ENCODE measurements at regions not wholly inside any gene's neighbourhood (a gene's known extent, or its start where the extent isn't known, plus 50 kb on each side); places are given as distances from the start of the nearest gene placed in this dataset.
"Not testable (repeated sequence)": the region's sequence is repeated elsewhere in the genome, so short reads cannot be mapped to it uniquely, and the experiment has no call there.

DNA sequence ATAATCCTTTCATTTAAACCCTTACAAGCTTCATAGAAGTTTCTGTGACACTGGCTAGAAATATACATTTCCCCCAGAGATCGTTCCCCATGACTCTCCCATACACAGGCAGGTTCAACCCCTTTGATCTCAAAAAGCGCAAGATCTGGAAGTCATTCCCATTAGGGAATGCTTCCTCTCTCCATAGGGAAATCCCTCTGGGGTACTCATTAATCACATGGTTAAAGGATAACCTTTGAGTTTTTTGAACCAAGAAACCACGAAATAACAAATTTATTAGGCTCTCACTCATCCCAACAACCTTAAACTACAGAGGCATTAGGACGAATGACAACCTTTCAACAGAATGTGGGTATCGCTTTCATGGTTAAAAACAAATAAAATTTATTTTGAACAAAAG lies 211.9 kb upstream of the PRICKLE2 start:
- BruUV-seq (replicated peaks): no TSS peak
- H3K27me3 Mint-ChIP-seq (ENCODE audit: insufficient read depth, unreplicated experiment): no peaks in the 10 kb centered on the region
- DNase-seq (ENCODE audit: unreplicated experiment): no peak
- ChIA-PET POLR2A (no interaction called here), CTCF (interaction anchor here (1.6 kb wide), 1 partner anchor 10 kb away, joined by 5 read pairs; no protein-coding TSS in a partner anchor)
- H3K36me3 Mint-ChIP-seq (ENCODE audit: insufficient read depth, unreplicated experiment): no peaks in the 10 kb centered on the region
- peaks cover 12% of the 10 kb centered on the region for H3K9me3 Mint-ChIP-seq (ENCODE audit: unreplicated experiment)
- no peak overlapping the region for H3K4me3 Mint-ChIP-seq (ENCODE audit: unreplicated experiment)
- H3K27ac Mint-ChIP-seq (ENCODE audit: low read depth, unreplicated experiment): no peak overlapping the region
- intact Hi-C loops (cut with micrococcal nuclease): no loop called here
- no peaks in the 10 kb centered on the region for H3K4me1 Mint-ChIP-seq (ENCODE audit: insufficient read depth, unreplicated experiment)
- TF ChIP-seq, protein P1, sequence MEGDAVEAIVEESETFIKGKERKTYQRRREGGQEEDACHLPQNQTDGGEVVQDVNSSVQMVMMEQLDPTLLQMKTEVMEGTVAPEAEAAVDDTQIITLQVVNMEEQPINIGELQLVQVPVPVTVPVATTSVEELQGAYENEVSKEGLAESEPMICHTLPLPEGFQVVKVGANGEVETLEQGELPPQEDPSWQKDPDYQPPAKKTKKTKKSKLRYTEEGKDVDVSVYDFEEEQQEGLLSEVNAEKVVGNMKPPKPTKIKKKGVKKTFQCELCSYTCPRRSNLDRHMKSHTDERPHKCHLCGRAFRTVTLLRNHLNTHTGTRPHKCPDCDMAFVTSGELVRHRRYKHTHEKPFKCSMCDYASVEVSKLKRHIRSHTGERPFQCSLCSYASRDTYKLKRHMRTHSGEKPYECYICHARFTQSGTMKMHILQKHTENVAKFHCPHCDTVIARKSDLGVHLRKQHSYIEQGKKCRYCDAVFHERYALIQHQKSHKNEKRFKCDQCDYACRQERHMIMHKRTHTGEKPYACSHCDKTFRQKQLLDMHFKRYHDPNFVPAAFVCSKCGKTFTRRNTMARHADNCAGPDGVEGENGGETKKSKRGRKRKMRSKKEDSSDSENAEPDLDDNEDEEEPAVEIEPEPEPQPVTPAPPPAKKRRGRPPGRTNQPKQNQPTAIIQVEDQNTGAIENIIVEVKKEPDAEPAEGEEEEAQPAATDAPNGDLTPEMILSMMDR (IDR thresholded peaks at IDR 0.05; ENCODE audit: unreplicated experiment): no peak

DNA sequence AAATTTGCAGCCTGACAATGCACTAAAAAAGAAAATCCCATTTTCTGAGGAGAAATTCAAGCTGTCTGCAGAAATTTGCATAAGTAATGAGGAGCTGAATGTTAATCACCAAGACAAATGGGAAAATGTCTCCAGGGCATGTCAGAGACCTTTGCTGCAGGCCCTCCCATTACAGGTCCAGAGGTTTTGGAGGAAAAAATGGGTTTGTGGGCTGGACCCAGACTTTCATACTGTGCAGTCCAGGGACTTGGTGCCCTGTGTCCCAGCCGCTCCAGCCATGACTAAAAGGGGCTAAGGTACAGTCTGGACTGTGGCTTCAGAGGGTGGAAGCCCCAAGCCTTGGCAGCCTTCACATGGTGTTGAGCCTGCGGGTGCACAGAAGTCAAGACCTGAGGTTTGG lies 209.8 kb upstream of the PRICKLE2 start:
- H3K27ac Mint-ChIP-seq (ENCODE audit: low read depth, unreplicated experiment); H3K4me1 Mint-ChIP-seq (ENCODE audit: insufficient read depth, unreplicated experiment); DNase-seq (ENCODE audit: unreplicated experiment); H3K27me3 Mint-ChIP-seq (ENCODE audit: insufficient read depth, unreplicated experiment); CTCF ChIA-PET; H3K36me3 Mint-ChIP-seq (ENCODE audit: insufficient read depth, unreplicated experiment); intact Hi-C loops (cut with micrococcal nuclease); BruUV-seq (replicated peaks); H3K4me3 Mint-ChIP-seq (ENCODE audit: unreplicated experiment): not testable (repeated sequence)
- peaks cover 12% of the 10 kb centered on the region for H3K9me3 Mint-ChIP-seq (ENCODE audit: unreplicated experiment)
- POLR2A ChIA-PET: interaction anchor here (0.6 kb wide), 1 partner anchor 90 kb away, joined by 3 read pairs; no protein-coding TSS in a partner anchor

- BruUV-seq (replicated peaks): no TSS peak
- Mint-ChIP-seq H3K4me1 (ENCODE audit: insufficient read depth, unreplicated experiment) (no peaks in the 10 kb centered on the region), H3K27ac (ENCODE audit: low read depth, unreplicated experiment) (no peak overlapping the region), H3K4me3 (ENCODE audit: unreplicated experiment) (no peak overlapping the region), H3K9me3 (ENCODE audit: unreplicated experiment) (peaks cover 12% of the 10 kb centered on the region), H3K36me3 (ENCODE audit: insufficient read depth, unreplicated experiment) (no peaks in the 10 kb centered on the region), H3K27me3 (ENCODE audit: insufficient read depth, unreplicated experiment) (no peaks in the 10 kb centered on the region)
- CTCF ChIA-PET: no interaction called here
- DNase-seq (ENCODE audit: unreplicated experiment): no peak
- TF ChIP-seq, protein P1 (IDR thresholded peaks at IDR 0.05; ENCODE audit: unreplicated experiment): no peak
- POLR2A ChIA-PET: no interaction called here
- intact Hi-C loops (cut with micrococcal nuclease): no loop called here
Measured at GRCh38 chr3:64432870-64433269, 207.6 kb upstream of the PRICKLE2 start.

DNA sequence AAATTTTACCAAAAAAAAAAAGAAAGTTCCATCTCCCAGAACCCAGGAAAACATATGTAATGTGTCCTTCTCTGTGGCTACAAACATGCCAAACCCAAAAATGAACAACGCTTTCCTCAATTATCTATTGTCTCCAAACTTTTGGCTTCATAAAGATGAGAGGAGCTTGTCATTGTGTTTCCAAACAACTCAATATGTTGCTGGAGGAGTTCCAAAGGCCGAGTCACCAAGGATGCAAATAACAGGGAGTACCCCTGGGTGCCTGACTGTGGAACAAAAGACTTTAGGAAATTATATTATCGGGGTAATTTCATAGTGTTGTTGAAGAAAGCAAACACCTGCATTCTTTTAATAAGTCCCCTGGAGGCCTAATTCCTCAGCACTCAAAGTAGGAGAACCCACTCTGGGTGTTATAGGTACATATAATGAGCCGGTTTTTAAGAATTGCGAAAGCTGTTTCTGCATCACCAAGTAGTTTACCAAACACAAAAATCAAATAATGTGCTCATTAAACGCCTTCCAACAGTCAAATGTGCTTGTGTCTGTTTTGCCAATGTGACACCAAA lies 206.3 kb upstream of the PRICKLE2 start:
- intact Hi-C loops (cut with micrococcal nuclease): no loop called here
- Mint-ChIP-seq H3K9me3 (ENCODE audit: unreplicated experiment) (peaks cover 12% of the 10 kb centered on the region), H3K4me3 (ENCODE audit: unreplicated experiment) (no peak overlapping the region), H3K27me3 (ENCODE audit: insufficient read depth, unreplicated experiment) (no peaks in the 10 kb centered on the region), H3K27ac (ENCODE audit: low read depth, unreplicated experiment) (no peak overlapping the region), H3K4me1 (ENCODE audit: insufficient read depth, unreplicated experiment) (peaks cover 6% of the 10 kb centered on the region), H3K36me3 (ENCODE audit: insufficient read depth, unreplicated experiment) (no peaks in the 10 kb centered on the region)
- peak; percentile 33 for DNase-seq (ENCODE audit: unreplicated experiment)
- ChIA-PET POLR2A (interaction anchor here (0.6 to 1.3 kb wide), 2 partner anchors 8 to 300 kb away, joined by 3 read pairs; no protein-coding TSS in a partner anchor), CTCF (interaction anchor here (0.7 kb wide), 1 partner anchor 408 kb away, joined by 3 read pairs; no protein-coding TSS in a partner anchor)
- BruUV-seq (replicated peaks): no TSS peak
- TF ChIP-seq, protein P1 (IDR thresholded peaks at IDR 0.05; ENCODE audit: unreplicated experiment): no peak
